ENCODE measurements at regions not wholly inside any gene's neighbourhood (a gene's known extent, or its start where the extent isn't known, plus 50 kb on each side); places are given as distances from the start of the nearest gene placed in this dataset.

- TF ChIP-seq CTCF (IDR thresholded peaks at IDR 0.05; ENCODE audit: extremely low read depth in 1 of 2, insufficient read depth in 1 of 2, low read depth in 1 of 2, low read length in 2 of 2) (no peak), POLR2A (IDR thresholded peaks at IDR 0.05; ENCODE audit: low read depth, low read length) (no peak), EZH2 (IDR thresholded peaks at IDR 0.05; ENCODE audit: borderline replicate concordance, low read depth, low read length, severe bottlenecking) (no peak), POLR2AphosphoS5 (IDR thresholded peaks at IDR 0.05; ENCODE audit: insufficient read depth, low read depth, low read length) (no peak), MYC (IDR thresholded peaks at IDR 0.05; ENCODE audit: low read depth, low read length) (no peak), MAX (IDR thresholded peaks at IDR 0.05; ENCODE audit: insufficient read depth, insufficient read length) (no peak), FOS (IDR thresholded peaks at IDR 0.05; ENCODE audit: borderline replicate concordance, insufficient read depth, low read length) (no peak), JUN (IDR thresholded peaks at IDR 0.05; ENCODE audit: borderline replicate concordance, insufficient read depth, insufficient read length, low read depth) (no peak), GATA2 (IDR thresholded peaks at IDR 0.05; ENCODE audit: insufficient read depth, insufficient read length, low read depth, low read length) (no peak)
Observed at GRCh38 chr10:4685491-4685890, 140.5 kb upstream of the AKR1E2 start.
